ENCODE measurements at regions not wholly inside any gene's neighbourhood (a gene's known extent, or its start where the extent isn't known, plus 50 kb on each side); places are given as distances from the start of the nearest gene placed in this dataset.

GRCh38 chr2:183606718-183607085 lies 482.5 kb downstream of the NUP35 start:
- TF ChIP-seq CTCF (IDR thresholded peaks at IDR 0.05) (no peak), POLR2A (IDR thresholded peaks at IDR 0.05) (no peak)
